Inflammatory macrophage treated with lipopolysaccharide for 4 hours (primary cell): ENCODE measurements at regions not wholly inside any gene's neighbourhood (a gene's known extent, or its start where the extent isn't known, plus 50 kb on each side); places are given as distances from the start of the nearest gene placed in this dataset.
"Not testable (repeated sequence)": the region's sequence is repeated elsewhere in the genome, so short reads cannot be mapped to it uniquely, and the experiment has no call there.

Experiments
- DNase-seq: peaks from one replicate; pipeline ENCODE4 v3.0.0-alpha.2; 2020

GRCh38 chr4:29051381-29051965 is 1668.7 kb upstream of the PCDH7 start:
- DNase-seq, result peak; percentile 1

- DNase-seq, result no peak
Measured at GRCh38 chr4:29052266-29052665, 1667.9 kb upstream of the PCDH7 start.

- no peak for DNase-seq
Measured at GRCh38 chr4:29058531-29058930, 1661.6 kb upstream of the PCDH7 start.

- no peak for DNase-seq
Measured at GRCh38 chr4:29066861-29067260, 1653.3 kb upstream of the PCDH7 start.

DNA sequence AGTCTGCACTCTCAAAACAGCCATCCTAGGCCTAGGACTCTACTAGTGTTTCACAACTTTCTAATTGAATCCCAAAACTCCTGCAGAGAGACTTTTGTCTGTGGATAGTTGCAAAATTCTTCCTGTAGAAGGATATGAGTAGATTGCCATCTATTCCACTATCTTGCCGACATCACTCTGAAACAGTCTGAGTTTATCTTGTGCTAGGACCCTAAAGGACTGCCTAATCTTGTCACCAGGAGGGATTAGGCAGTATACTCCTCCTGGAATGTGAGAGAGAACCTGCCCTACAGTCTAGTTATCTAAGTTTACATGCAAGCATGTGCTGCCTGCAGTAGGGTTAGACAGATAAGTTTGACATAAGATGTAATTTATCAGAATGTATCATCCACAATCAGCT is 1646.6 kb upstream of the PCDH7 start:
- no peak for DNase-seq

DNA sequence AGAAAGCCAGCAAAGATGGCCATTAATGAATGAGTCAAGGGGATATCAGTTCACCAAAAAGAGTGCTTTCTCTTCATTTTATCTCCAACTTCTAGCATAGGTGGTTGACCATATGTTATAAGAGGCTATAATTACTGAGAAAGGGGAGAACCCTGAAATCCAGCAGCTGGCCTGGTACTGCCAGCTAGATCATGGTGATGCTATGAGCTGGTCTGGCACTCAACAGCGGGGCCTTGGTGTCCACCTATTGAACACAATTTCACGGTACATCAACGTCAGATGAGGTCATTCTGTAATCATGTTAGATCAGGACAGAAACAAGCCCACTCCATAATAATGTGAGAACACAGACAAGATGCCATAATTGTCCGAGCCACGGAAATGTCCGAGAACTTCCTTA is 1644.8 kb upstream of the PCDH7 start:
- no peak for DNase-seq

- no peak for DNase-seq
Measured at GRCh38 chr4:29079260-29079659, 1640.9 kb upstream of the PCDH7 start.

DNA sequence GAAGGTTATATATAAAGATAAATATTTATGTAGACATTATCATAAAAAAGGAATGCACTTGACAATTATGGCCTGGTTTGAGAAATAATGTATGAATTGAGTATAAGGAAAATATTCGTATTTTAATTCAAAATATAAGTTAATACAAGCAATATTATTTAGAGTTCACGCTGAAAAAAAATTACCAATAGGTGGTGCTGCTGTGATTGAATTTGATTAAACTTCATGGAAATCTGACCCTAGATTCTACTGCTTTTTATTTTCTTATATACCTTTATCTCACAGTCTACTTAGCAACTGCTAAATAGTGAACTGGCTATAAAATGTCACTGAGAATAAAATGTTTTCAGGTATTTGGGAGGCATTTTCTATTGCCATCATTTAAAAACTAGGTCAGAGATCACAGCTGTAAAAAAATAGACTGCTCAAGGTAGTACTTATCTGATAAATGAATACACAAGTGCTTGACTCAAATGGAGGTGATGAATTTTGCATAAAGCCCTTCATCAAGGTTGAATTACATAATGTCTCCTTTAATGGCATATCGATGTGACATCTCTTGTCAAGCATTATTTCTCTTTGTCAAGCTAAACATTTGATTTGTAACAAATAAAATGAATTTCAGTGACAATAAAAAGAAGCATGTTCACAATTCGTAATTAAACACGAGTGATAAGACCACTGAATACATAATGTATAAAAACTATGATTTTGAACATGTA is 1638.8 kb upstream of the PCDH7 start:
- DNase-seq, result no peak

GRCh38 chr4:29082684-29083083 is 1637.5 kb upstream of the PCDH7 start:
- DNase-seq, result no peak

DNA sequence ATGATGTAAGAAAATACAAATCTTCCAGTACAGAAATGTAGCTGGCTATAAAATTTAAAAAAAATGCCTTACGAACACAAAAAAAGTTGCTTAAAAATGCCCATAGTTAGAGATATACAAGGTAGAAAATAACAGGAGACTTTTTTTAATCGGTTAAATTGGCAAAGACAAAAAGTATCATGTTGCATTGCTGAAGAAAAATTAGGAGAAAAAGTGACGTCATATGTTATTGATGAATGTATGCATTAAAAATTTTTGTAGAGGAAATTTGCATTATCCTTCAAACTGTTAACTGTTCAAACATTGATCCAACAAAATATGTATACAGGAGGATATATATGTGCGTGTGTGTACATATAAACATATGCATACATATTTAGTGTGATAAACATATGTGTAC is 1634.4 kb upstream of the PCDH7 start:
- no peak for DNase-seq

DNA sequence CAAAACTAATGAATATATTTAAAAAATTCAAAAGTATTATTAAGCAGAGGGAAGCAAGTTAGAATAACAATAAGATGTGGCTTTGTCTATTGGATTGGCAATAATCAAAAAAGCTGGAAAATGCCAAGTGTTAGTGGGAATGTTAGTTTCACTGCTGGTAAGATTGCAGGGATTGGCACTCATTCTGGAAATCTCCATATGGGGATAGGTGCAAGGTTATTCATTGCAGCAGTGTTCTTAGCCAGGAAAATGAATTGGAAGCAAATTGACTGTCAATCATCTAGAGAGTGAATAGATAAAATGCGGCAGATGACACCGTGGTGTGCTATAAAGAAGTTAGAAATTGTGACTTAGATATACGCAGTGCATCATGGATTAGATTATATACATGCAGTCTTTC is 1615.5 kb upstream of the PCDH7 start:
- no peak for DNase-seq

DNA sequence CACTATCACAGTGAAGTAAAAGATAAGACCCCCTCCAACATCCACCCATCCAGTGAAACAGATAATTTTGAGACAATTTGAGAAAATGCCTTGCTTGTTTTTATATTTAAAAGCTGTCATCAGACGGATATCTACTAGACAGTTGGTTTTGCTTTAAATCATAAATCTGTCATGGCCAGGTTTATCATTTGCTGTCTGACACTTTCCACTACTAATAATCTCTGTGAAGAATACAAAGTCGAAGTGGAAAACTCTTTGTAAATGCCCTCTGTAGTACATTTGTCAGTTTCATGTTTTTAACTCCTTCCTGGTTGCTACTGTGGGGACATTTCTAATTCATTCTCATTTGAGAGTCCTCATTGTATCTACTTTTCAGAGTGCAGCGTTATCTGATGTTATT is 1606.2 kb upstream of the PCDH7 start:
- DNase-seq, result no peak

GRCh38 chr4:29117231-29117722 is 1602.9 kb upstream of the PCDH7 start:
- not testable (repeated sequence) for DNase-seq

- no peak for DNase-seq
Measured at GRCh38 chr4:29121586-29121985, 1598.6 kb upstream of the PCDH7 start.

GRCh38 chr4:29128810-29129209 is 1591.4 kb upstream of the PCDH7 start:
- DNase-seq, result no peak

DNA sequence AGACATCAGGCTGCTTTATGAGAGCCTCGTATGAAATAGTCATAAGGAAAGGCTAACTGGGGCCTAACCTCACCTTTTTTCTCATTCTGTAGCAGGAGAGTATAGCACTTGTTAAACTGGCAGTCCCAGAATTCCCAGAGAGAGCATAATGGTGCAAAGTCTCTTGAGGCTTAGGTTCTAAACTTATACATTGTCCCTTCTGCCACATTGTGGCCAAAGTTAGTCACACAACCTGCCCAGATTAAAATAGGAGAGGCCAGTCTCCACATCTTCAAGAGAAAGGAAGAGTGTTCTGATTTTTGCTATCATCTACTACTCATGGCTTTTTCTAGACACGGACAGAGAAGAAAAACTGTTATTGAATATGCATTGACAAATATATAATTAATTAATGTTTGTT is 1588.9 kb upstream of the PCDH7 start:
- DNase-seq, result no peak

DNA sequence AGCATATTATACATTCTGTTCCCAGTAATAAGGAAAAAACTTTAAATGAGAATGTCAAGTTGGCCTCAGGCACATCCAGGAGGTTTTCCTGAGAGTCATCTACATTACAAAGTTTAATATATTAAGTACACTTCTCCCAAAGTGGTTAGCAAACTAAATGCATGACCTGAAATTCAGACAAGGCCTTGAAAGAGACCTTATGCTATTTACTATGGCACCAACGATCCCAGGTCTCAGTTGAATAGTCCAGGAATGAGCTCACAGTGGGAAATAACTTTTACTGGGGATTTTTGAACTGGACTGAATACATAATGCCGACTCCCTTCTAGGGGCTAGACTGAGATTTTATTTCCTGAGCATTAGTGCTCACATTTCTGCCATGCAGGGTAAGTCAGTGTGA is 1577.5 kb upstream of the PCDH7 start:
- DNase-seq, result no peak

DNA sequence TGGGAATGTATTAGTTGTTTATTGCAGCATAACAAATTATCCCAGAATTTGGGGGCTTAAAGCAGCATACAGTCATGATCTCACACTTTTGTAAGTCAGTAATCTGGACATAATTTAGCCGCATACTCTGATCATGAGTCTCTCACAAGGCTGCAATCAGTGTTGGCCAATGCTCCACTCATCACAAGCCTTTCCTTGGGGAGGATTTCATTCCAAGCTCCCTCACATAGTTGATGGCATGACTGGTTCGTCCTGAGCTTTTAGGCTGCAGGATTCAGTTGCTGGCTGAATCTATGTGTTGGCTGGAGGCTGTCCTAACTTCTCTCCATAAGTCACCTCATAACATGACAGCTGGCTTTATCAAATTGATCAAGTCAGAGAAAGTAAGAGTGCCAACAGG is 1568.6 kb upstream of the PCDH7 start:
- no peak for DNase-seq

GRCh38 chr4:29153642-29154041 is 1566.5 kb upstream of the PCDH7 start:
- no peak for DNase-seq

DNA sequence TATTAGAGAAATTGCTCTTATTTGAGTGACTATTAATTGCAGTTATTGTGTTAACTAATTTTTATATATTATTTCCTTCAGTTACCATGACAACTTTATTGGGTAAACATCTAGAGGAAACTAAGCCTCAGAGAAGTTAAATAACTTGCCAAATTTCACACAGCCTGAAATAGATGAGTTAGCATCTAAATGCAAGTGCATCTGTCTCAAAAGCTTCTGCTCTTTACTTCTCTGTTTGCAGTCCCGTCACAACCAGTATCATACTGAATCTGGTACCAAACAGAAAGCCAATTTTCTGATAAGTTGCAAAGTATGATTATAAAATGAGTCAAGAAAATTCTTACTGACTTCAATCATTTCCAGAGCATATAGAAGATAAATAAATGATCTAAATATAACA is 1544.9 kb upstream of the PCDH7 start:
- no peak for DNase-seq

DNA sequence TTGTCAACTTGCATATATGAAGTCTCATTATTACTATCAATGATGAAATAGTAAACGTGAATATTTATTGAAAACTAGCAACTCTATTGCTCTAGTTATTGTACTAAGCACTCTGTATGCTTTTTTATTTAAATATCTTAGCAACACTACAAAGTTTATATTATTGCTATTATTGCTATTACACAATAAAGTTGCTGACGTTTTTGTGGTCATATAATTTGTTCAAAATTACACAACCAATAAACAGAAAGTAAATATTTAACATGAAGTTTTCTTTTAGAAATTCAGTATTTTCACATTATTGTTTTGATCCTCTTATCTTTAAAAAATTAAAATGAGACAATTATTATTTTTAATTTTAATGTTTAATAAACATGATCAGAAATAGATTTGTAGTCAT is 1521.1 kb upstream of the PCDH7 start:
- DNase-seq, result no peak

DNA sequence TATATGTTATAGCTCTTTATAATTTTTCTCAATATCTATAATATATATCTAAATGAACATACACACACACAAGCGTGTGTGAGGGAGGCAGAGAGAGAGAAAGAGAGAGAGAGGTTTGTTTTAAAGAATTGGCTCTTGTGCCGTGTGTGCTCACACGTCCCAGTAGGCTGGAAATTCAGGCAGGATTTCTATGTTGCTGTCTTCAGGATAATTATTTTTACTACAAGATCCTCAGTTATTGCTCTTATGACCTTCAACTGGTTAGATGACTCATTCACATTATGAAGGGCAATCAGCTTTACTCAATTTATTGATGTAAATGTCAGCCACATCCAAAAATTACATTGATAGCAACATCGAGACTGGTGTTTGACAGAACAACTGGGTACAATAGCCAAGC is 1520.7 kb upstream of the PCDH7 start:
- DNase-seq, result no peak

GRCh38 chr4:29213020-29213419 is 1507.1 kb upstream of the PCDH7 start:
- DNase-seq, result no peak

DNA sequence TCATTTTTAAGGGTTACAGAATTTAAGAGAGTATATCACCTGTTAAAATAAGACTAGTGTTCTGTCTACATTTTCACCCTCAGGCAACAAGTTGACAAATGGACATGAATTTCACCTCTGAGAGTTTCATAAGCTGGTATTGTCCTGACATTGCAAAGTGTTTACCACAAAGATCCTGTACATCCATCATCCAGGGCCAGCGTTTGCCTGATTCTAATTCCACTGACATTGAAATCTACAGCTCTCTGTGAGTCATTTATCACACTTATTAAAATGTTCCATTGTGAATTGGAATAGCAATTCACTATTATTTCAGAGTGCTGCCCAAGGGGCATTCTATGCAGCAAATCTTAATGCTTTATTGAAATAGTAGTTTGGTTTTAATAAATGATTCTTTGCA is 1499.4 kb upstream of the PCDH7 start:
- DNase-seq, result no peak

GRCh38 chr4:29224911-29225310 is 1495.3 kb upstream of the PCDH7 start:
- no peak for DNase-seq
